Nephron progenitor cell (in vitro differentiated cells): ENCODE measurements at regions not wholly inside any gene's neighbourhood (a gene's known extent, or its start where the extent isn't known, plus 50 kb on each side); places are given as distances from the start of the nearest gene placed in this dataset.

Experiments used
- DNase-seq: peaks from one replicate; pipeline ENCODE4 v3.0.0; 2021
- H3K27ac Mint-ChIP-seq: 2 replicates; pipeline ENCODE4 v1.8.0; 2021; ENCODE audit warnings: mild to moderate bottlenecking, moderate library complexity, mixed read lengths
- H3K27me3 Mint-ChIP-seq: 2 replicates; pipeline ENCODE4 v1.8.0; 2021; ENCODE audit warnings: mild to moderate bottlenecking, low read depth, mixed read lengths; ENCODE audit not compliant: poor library complexity
- H3K36me3 Mint-ChIP-seq: 2 replicates; pipeline ENCODE4 v1.8.0; 2021; ENCODE audit warnings: low read depth, mixed read lengths
- H3K4me1 Mint-ChIP-seq: 2 replicates; pipeline ENCODE4 v1.8.0; 2021; ENCODE audit warnings: mixed read lengths
- H3K4me3 Mint-ChIP-seq: 2 replicates; pipeline ENCODE4 v1.8.0; 2021; ENCODE audit warnings: mild to moderate bottlenecking, moderate library complexity, mixed read lengths
- H3K9me3 Mint-ChIP-seq: 2 replicates; pipeline ENCODE4 v1.8.0; 2021; ENCODE audit warnings: mild to moderate bottlenecking, moderate library complexity, mixed read lengths
- TF ChIP-seq, protein P1 (sequence below): fragments of 200-600 bp; sonication (generic); IDR thresholded peaks from 2 replicates; pipeline ENCODE4 v1.5.0; 2021; ENCODE audit warnings: antibody characterized with exemption

DNA sequence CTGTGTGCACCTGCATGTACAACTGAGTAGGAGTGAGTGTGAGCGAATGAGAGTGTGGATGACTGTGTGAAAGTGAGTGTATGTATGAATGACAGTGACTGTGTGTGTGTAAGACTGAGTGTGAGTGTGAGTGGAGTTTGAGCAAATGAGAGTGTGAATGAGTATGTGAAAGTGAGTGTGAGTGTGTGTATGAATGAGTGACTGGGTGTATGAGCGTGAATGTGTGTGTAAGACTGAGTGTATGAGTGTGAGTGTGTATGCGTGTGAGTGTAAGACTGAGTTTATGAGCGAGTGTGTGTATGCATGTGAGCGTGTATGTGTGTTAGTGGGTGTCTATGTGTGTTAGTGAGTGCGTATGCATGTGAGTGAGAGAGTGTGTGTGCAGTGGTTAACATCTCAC lies 220.8 kb downstream of the QKI start:
- Mint-ChIP-seq H3K9me3 (peaks cover 17% of the 10 kb centered on the region), H3K4me1 (peaks cover 6% of the 10 kb centered on the region), H3K36me3 (no peaks in the 10 kb centered on the region), H3K4me3 (no peak overlapping the region), H3K27me3 (peaks cover 17% of the 10 kb centered on the region), H3K27ac (peak overlapping the region; percentile 0)
- TF ChIP-seq, protein P1, sequence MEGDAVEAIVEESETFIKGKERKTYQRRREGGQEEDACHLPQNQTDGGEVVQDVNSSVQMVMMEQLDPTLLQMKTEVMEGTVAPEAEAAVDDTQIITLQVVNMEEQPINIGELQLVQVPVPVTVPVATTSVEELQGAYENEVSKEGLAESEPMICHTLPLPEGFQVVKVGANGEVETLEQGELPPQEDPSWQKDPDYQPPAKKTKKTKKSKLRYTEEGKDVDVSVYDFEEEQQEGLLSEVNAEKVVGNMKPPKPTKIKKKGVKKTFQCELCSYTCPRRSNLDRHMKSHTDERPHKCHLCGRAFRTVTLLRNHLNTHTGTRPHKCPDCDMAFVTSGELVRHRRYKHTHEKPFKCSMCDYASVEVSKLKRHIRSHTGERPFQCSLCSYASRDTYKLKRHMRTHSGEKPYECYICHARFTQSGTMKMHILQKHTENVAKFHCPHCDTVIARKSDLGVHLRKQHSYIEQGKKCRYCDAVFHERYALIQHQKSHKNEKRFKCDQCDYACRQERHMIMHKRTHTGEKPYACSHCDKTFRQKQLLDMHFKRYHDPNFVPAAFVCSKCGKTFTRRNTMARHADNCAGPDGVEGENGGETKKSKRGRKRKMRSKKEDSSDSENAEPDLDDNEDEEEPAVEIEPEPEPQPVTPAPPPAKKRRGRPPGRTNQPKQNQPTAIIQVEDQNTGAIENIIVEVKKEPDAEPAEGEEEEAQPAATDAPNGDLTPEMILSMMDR: no peak
- no peak for DNase-seq

DNA sequence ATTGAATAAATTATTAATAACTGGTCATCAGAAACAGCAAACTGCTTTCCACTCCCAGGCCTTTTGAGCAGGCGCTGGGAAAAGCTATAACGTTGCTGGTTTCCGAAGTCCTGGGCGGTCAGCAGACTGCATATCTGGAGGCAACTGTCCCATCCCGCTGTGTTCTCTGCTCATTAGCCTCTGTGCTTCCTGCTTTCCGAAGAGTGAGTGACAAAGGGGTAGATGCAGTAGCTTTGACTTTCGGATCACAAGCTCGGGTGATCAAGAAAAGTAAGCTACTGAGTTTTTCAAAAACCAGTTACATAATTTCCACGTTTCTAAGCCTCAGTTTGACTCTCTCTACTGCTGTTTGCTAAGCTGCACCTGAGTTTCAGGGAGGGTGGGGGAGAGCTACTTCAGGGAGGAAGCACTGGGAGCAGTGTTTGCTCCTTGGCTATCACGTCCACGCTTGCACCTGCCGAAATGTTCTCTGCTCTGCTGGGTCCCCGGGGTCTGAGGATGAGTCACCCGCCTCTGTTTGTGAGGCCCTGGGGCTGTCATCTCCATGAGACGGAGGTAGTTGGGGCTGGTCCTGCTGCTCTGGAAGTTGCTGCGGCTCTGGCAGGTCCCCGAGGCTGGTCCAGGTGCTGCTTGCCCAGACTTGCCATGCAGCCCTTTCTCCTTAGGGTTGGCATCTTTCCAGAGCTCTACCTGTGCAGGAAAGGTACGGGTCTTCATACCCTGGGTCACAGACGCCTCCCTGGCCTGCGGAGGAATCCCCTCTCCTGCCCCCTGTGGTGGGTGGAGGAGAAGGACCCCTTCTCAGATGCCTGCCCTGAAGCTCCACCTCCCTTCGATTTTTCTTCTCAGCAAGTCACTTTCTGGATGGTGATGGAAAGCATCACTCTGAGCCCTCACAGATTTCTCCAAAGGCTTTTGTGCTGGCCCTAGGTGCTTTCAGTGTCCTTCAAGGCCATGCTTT lies 220.0 kb downstream of the QKI start:
- no peak overlapping the region for H3K4me3 Mint-ChIP-seq
- TF ChIP-seq, protein P1: no peak
- H3K9me3 Mint-ChIP-seq: peaks cover 24% of the 10 kb centered on the region
- peaks cover 17% of the 10 kb centered on the region for H3K27me3 Mint-ChIP-seq
- peaks cover 6% of the 10 kb centered on the region for H3K4me1 Mint-ChIP-seq
- H3K36me3 Mint-ChIP-seq: no peaks in the 10 kb centered on the region
- H3K27ac Mint-ChIP-seq: no peak overlapping the region
- no peak for DNase-seq

- Mint-ChIP-seq H3K9me3 (peaks cover 29% of the 10 kb centered on the region), H3K27ac (no peak overlapping the region), H3K4me3 (no peak overlapping the region), H3K36me3 (no peaks in the 10 kb centered on the region), H3K4me1 (peaks cover 7% of the 10 kb centered on the region), H3K27me3 (peaks cover 9% of the 10 kb centered on the region)
- TF ChIP-seq, protein P1: no peak
- DNase-seq: no peak
Measured at GRCh38 chr6:163630991-163631390, 216.5 kb downstream of the QKI start.

- peaks cover 10% of the 10 kb centered on the region for H3K4me1 Mint-ChIP-seq
- TF ChIP-seq, protein P1: no peak
- H3K4me3 Mint-ChIP-seq: no peak overlapping the region
- peaks cover 9% of the 10 kb centered on the region for H3K27me3 Mint-ChIP-seq
- DNase-seq: no peak
- H3K9me3 Mint-ChIP-seq: peaks cover 29% of the 10 kb centered on the region
- no peak overlapping the region for H3K27ac Mint-ChIP-seq
- H3K36me3 Mint-ChIP-seq: no peaks in the 10 kb centered on the region
Measured at GRCh38 chr6:163630572-163630971, 216.1 kb downstream of the QKI start.

DNA sequence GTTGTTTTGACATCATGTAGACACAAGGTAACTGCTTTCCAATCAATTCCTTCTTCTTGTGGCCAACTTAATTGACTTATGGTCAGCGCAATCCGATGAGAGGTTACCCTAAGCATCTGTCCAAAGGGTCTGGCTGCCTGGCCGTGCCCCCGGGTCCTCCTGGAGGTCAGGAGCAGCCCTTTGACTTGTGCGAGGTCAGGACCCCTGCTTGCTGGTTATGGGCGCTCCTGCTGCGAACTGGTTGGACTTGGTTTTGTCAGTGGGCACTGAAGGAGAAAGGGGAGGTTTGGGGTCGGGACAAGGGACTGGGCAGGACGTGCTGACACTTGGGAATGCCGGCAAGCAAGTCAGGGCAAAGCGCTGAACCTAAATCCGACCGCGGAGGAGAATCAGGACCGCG lies 215.6 kb downstream of the QKI start:
- Mint-ChIP-seq H3K4me1 (peaks cover 5% of the 10 kb centered on the region), H3K9me3 (peaks cover 29% of the 10 kb centered on the region), H3K27me3 (peaks cover 7% of the 10 kb centered on the region), H3K27ac (peak overlapping the region; percentile 42), H3K36me3 (no peaks in the 10 kb centered on the region), H3K4me3 (no peak overlapping the region)
- TF ChIP-seq, protein P1: no peak
- DNase-seq: no peak
